ENCODE measurements at regions not wholly inside any gene's neighbourhood (a gene's known extent, or its start where the extent isn't known, plus 50 kb on each side); places are given as distances from the start of the nearest gene placed in this dataset.

- no peak for TF ChIP-seq USF2 (CRISPR knock-in tag; IDR thresholded peaks at IDR 0.05)
- TF ChIP-seq JUN (CRISPR knock-in tag; IDR thresholded peaks at IDR 0.05): no peak
- no peak for TF ChIP-seq ZNF671 (CRISPR knock-in tag; IDR thresholded peaks at IDR 0.05)
- TF ChIP-seq CBFB (CRISPR knock-in tag; IDR thresholded peaks at IDR 0.05; ENCODE audit: low read depth): no peak
- TF ChIP-seq CTCF (IDR thresholded peaks at IDR 0.05): no peak
- TF ChIP-seq E2F1 (CRISPR knock-in tag; IDR thresholded peaks at IDR 0.05): no peak
- TF ChIP-seq ATF2 (CRISPR knock-in tag; IDR thresholded peaks at IDR 0.05; ENCODE audit: borderline replicate concordance, low read depth): no peak
- no peak for TF ChIP-seq USF1 (CRISPR knock-in tag; IDR thresholded peaks at IDR 0.05)
- no peak for TF ChIP-seq PREB (CRISPR knock-in tag; IDR thresholded peaks at IDR 0.05; ENCODE audit: borderline replicate concordance)
- no peak for TF ChIP-seq EMX1 (CRISPR knock-in tag; IDR thresholded peaks at IDR 0.05)
Measured at GRCh38 chr5:16009256-16009655, 170.3 kb downstream of the MARCHF11 start.

Data from WTC11 (cell line).